HG03108 (cell line): ENCODE measurements at regions not wholly inside any gene's neighbourhood (a gene's known extent, or its start where the extent isn't known, plus 50 kb on each side); places are given as distances from the start of the nearest gene placed in this dataset.

ENCODE experiments used
- ATAC-seq: cut with Tn5 transposase; IDR thresholded peaks from one replicate; pipeline ENCODE4 v1.9.1; 2021; ENCODE audit warnings: moderate library complexity; ENCODE audit not compliant: unreplicated experiment

GRCh38 chr2:576292-576691 is 100.9 kb downstream of the TMEM18 start:
- no peak for ATAC-seq

- ATAC-seq = no peak
These were observed 101.4 kb downstream of the TMEM18 start for GRCh38 chr2:575727-576236.

- ATAC-seq = no peak
These were observed 102.0 kb downstream of the TMEM18 start for GRCh38 chr2:575030-575726.

GRCh38 chr2:573805-574392 is 103.3 kb downstream of the TMEM18 start:
- no peak for ATAC-seq

- ATAC-seq = no peak
These were observed 104.2 kb downstream of the TMEM18 start for GRCh38 chr2:573025-573424.

GRCh38 chr2:569681-570080 is 107.5 kb downstream of the TMEM18 start:
- no peak for ATAC-seq

GRCh38 chr2:568639-569235 is 108.5 kb downstream of the TMEM18 start:
- no peak for ATAC-seq

- ATAC-seq = no peak
These were observed 109.2 kb downstream of the TMEM18 start for GRCh38 chr2:567865-568638.

GRCh38 chr2:567496-567864 is 109.7 kb downstream of the TMEM18 start:
- ATAC-seq = no peak

- no peak for ATAC-seq
These were observed 110.6 kb downstream of the TMEM18 start for GRCh38 chr2:566379-567313.

GRCh38 chr2:564471-565181 is 112.6 kb downstream of the TMEM18 start:
- ATAC-seq = no peak

- no peak for ATAC-seq
These were observed 113.7 kb downstream of the TMEM18 start for GRCh38 chr2:563512-563911.

- no peak for ATAC-seq
These were observed 114.5 kb downstream of the TMEM18 start for GRCh38 chr2:562391-563364.

- no peak for ATAC-seq
These were observed 118.3 kb downstream of the TMEM18 start for GRCh38 chr2:558879-559278.

- ATAC-seq = no peak
These were observed 118.9 kb downstream of the TMEM18 start for GRCh38 chr2:558302-558642.

- ATAC-seq = no peak
These were observed 119.4 kb downstream of the TMEM18 start for GRCh38 chr2:557635-558301.

- no peak for ATAC-seq
These were observed 120.7 kb downstream of the TMEM18 start for GRCh38 chr2:556485-556884.
